ENCODE measurements at regions not wholly inside any gene's neighbourhood (a gene's known extent, or its start where the extent isn't known, plus 50 kb on each side); places are given as distances from the start of the nearest gene placed in this dataset.

GRCh38 chr6:9521152-9521530, 893.7 kb downstream of the TFAP2A start:
- no peak overlapping the region for H3K27ac ChIP-seq
- TF ChIP-seq CTCF (conservative IDR thresholded peaks at IDR 0.05) = no peak

- no peak overlapping the region for H3K27ac ChIP-seq
- no peak for TF ChIP-seq CTCF (conservative IDR thresholded peaks at IDR 0.05)
Measured at GRCh38 chr6:9520417-9521151, 894.3 kb downstream of the TFAP2A start.

- no peak overlapping the region for H3K27ac ChIP-seq
- TF ChIP-seq CTCF (conservative IDR thresholded peaks at IDR 0.05) = no peak
Measured at GRCh38 chr6:9518431-9518830, 896.4 kb downstream of the TFAP2A start.

- TF ChIP-seq CTCF (conservative IDR thresholded peaks at IDR 0.05) = no peak
- H3K27ac ChIP-seq = no peak overlapping the region
Measured at GRCh38 chr6:9517806-9518205, 897.1 kb downstream of the TFAP2A start.

GRCh38 chr6:9515633-9516606, 899.0 kb downstream of the TFAP2A start:
- H3K27ac ChIP-seq = no peak overlapping the region
- no peak for TF ChIP-seq CTCF (conservative IDR thresholded peaks at IDR 0.05)

- no peak overlapping the region for H3K27ac ChIP-seq
- TF ChIP-seq CTCF (conservative IDR thresholded peaks at IDR 0.05) = no peak
Measured at GRCh38 chr6:9514146-9514545, 900.7 kb downstream of the TFAP2A start.

GRCh38 chr6:9511157-9511556, 903.7 kb downstream of the TFAP2A start:
- H3K27ac ChIP-seq = no peak overlapping the region
- no peak for TF ChIP-seq CTCF (conservative IDR thresholded peaks at IDR 0.05)

All from VCaP (cell line).